A549 (cell line): ENCODE measurements at regions not wholly inside any gene's neighbourhood (a gene's known extent, or its start where the extent isn't known, plus 50 kb on each side); places are given as distances from the start of the nearest gene placed in this dataset.

Experiments used
- CTCF ChIP-seq: fragments of >200 bp; sonication (Bioruptor Twin); formaldehyde crosslinking; IDR thresholded peaks from 3 replicates; pipeline ENCODE4 v1.5.1; 2016
- E2F6 ChIP-seq: IDR thresholded peaks from 2 replicates; pipeline ENCODE4 v1.6.1; 2012; ENCODE audit warnings: low read depth, borderline replicate concordance
- POLR2A ChIP-seq: IDR thresholded peaks from 2 replicates; pipeline ENCODE4 v1.6.1; 2012; ENCODE audit warnings: mild to moderate bottlenecking, low read length
- RCOR1 ChIP-seq: fragments of 150-350 bp; IDR thresholded peaks from 2 replicates; pipeline ENCODE4 v1.6.1; 2014; ENCODE audit warnings: antibody characterized with exemption, low read length, low read depth
- USF2 ChIP-seq: fragments of 450-650 bp; IDR thresholded peaks from 2 replicates; pipeline ENCODE4 v1.6.1; 2014; ENCODE audit warnings: antibody characterized with exemption

GRCh38 chr22:49212466-49212865 is 615.2 kb downstream of the BRD1 start:
- TF ChIP-seq RCOR1 (no peak), CTCF (no peak), POLR2A (no peak), USF2 (no peak), E2F6 (no peak)
